Spleen (tissue), 7 donors: ENCODE measurements at regions not wholly inside any gene's neighbourhood (a gene's known extent, or its start where the extent isn't known, plus 50 kb on each side); places are given as distances from the start of the nearest gene placed in this dataset.

ENCODE experiments used
- CTCF ChIP-seq, 11 experiments: fragments of 200-600 bp in 7 of 11; fragments of 450-650 bp in 4 of 11; sonication (generic) in 4 of 11; IDR thresholded peaks in 8 of 11; conservative IDR thresholded peaks in 3 of 11; 1 replicate in 7 of 11; 2 replicates in 4 of 11; pipeline versions ENCODE4 v1.4.0 to v1.8.0; 2016 to 2021; ENCODE audit warnings: antibody characterized with exemption in 11 of 11, inconsistent platforms in 4 of 11, mild to moderate bottlenecking in 1 of 11
- POLR2AphosphoS5 ChIP-seq, 3 donors: sonication (generic); formaldehyde crosslinking; IDR thresholded peaks; one replicate each; pipeline ENCODE4 v1.5.1; 2017; ENCODE audit warnings: antibody characterized with exemption in 3 of 3
- donor health status: DM: no; HTN: no; CAD: no; lungs with moderate emphysema.
- donor health status: DM: no; HTN: no; CAD: no.
- donor health status: DM: no; HTN: no; CAD: no.

GRCh38 chr2:121120991-121121390 lies 164.0 kb downstream of the TFCP2L1 start:
- TF ChIP-seq POLR2AphosphoS5 (IDR thresholded peaks at IDR 0.05) (no peak), CTCF (IDR thresholded peaks at IDR 0.05 in 8 of 11, conservative IDR thresholded peaks at IDR 0.05 in 3 of 11) (no peak)
